B cell (primary cell): ENCODE measurements at regions not wholly inside any gene's neighbourhood (a gene's known extent, or its start where the extent isn't known, plus 50 kb on each side); places are given as distances from the start of the nearest gene placed in this dataset.

Experiments
- ATAC-seq: fragments of 200-7000 bp; cut with Tn5 transposase; one replicate; pipeline ENCODE4 v1.10.0; 2021; ENCODE audit warnings: low read depth, mild to moderate bottlenecking, moderate number of reproducible peaks, moderate library complexity
- CTCF ChIA-PET: fragments of 350-600 bp; sonication (Branson Sonifier 250); formaldehyde crosslinking; loops from one replicate; lab custom pipeline; 2021; ENCODE audit warnings: antibody characterized with exemption, inconsistent platforms; lab: Charles Lee
- POLR2A ChIA-PET: fragments of 350-600 bp; sonication (Branson Sonifier 250); formaldehyde crosslinking; loops from one replicate; lab custom pipeline; 2021; ENCODE audit warnings: antibody characterized with exemption; lab: Charles Lee
- DNase-seq: peaks from one replicate; pipeline ENCODE4 v3.0.0; 2013
- H2AFZ ChIP-seq: 2 replicates; pipeline ENCODE4 v1.6.1; 2012; ENCODE audit warnings: mild to moderate bottlenecking, low read depth, low read length; ENCODE audit not compliant: insufficient read depth, poor library complexity, severe bottlenecking
- H3K27ac ChIP-seq, 2 donors: 1 replicate in 1 of 2; 2 replicates in 1 of 2; pipeline ENCODE4 v1.5.1; 2012 to 2013; ENCODE audit warnings: low read length in 2 of 2, mild to moderate bottlenecking in 2 of 2, moderate library complexity in 1 of 2
- H3K27me3 ChIP-seq, 4 experiments: fragments of 200-600 bp in 1 of 4; sonication (generic) in 1 of 4; replicated peaks in 1 of 4; 1 replicate in 2 of 4; 2 replicates in 2 of 4; pipeline versions ENCODE4 v1.6.1 to v1.7.0; 2013 to 2016; ENCODE audit warnings: low read length in 3 of 4, mild to moderate bottlenecking in 2 of 4, mixed read lengths in 1 of 4, moderate library complexity in 1 of 4; ENCODE audit not compliant: insufficient read depth in 4 of 4, control insufficient read depth in 3 of 4; ENCODE audit errors: control extremely low read depth in 1 of 4
- H3K36me3 ChIP-seq, 2 experiments: replicated peaks in 1 of 2; 1 replicate in 1 of 2; 2 replicates in 1 of 2; pipeline versions ENCODE4 v1.6.1 to v1.7.1; 2013; ENCODE audit warnings: low read length in 1 of 2; ENCODE audit not compliant: insufficient read depth in 2 of 2, control insufficient read depth in 1 of 2; ENCODE audit errors: control extremely low read depth in 1 of 2, extremely low read depth in 1 of 2
- H3K4me1 ChIP-seq, 2 donors: fragments of 200-600 bp in 1 of 2; sonication (generic) in 1 of 2; 1 replicate in 1 of 2; 2 replicates in 1 of 2; pipeline versions ENCODE4 v1.5.1 to v1.6.1; 2013 to 2017; ENCODE audit warnings: low read length in 2 of 2; ENCODE audit not compliant: control insufficient read depth in 2 of 2, insufficient read depth in 2 of 2
- H3K4me2 ChIP-seq: replicated peaks from 2 replicates; pipeline ENCODE3; 2012; ENCODE audit warnings: mild to moderate bottlenecking, low read depth, low read length; ENCODE audit not compliant: poor library complexity, severe bottlenecking
- H3K4me3 ChIP-seq, 5 experiments: fragments of 200-600 bp in 1 of 5; sonication (generic) in 1 of 5; 1 replicate in 3 of 5; 2 replicates in 2 of 5; pipeline versions ENCODE4 v1.5.1 to v1.7.0; 2011 to 2016; ENCODE audit warnings: low read length in 4 of 5, mild to moderate bottlenecking in 4 of 5, low read depth in 2 of 5, control low read depth in 1 of 5, moderate library complexity in 1 of 5; ENCODE audit not compliant: insufficient read depth in 1 of 5; ENCODE audit errors: control extremely low read depth in 1 of 5, extremely low read depth in 1 of 5
- H3K79me2 ChIP-seq: fragments of 200-600 bp; sonication (generic); one replicate; pipeline ENCODE4 v1.6.0; 2016; ENCODE audit warnings: low read length; ENCODE audit not compliant: control insufficient read depth, insufficient read depth
- H3K9ac ChIP-seq: fragments of 200-600 bp; sonication (generic); 2 replicates; pipeline ENCODE4 v1.6.1; 2017; ENCODE audit warnings: mild to moderate bottlenecking, low read length, moderate library complexity
- H3K9me3 ChIP-seq, 3 donors: one replicate each; pipeline versions ENCODE4 v1.6.1 to v1.7.1; 2013; ENCODE audit warnings: low read length in 2 of 3; ENCODE audit not compliant: control insufficient read depth in 2 of 3, insufficient read depth in 1 of 3; ENCODE audit errors: control extremely low read depth in 1 of 3
- H4K20me1 ChIP-seq: 2 replicates; pipeline ENCODE4 v1.6.0; 2012; ENCODE audit warnings: mild to moderate bottlenecking, low read length; ENCODE audit not compliant: insufficient read depth, control insufficient read depth, poor library complexity, severe bottlenecking
- H3K27ac Mint-ChIP-seq: one replicate; pipeline ENCODE4 v1.8.0; 2021; ENCODE audit warnings: mixed read lengths
- H3K27me3 Mint-ChIP-seq: one replicate; pipeline ENCODE4 v1.8.0; 2021; ENCODE audit warnings: mixed read lengths
- H3K4me1 Mint-ChIP-seq: one replicate; pipeline ENCODE4 v1.8.0; 2021; ENCODE audit warnings: mixed read lengths
- H3K4me3 Mint-ChIP-seq: one replicate; pipeline ENCODE4 v1.8.0; 2021; ENCODE audit warnings: mixed read lengths
- H3K9me3 Mint-ChIP-seq: one replicate; pipeline ENCODE4 v1.8.0; 2022; ENCODE audit warnings: mixed read lengths; ENCODE audit not compliant: insufficient read depth
- CTCF ChIP-seq: fragments of 200-600 bp; IDR thresholded peaks from one replicate; pipeline ENCODE4 v1.8.0; 2022; ENCODE audit warnings: antibody characterized with exemption, mild to moderate bottlenecking
- EZH2 ChIP-seq: IDR thresholded peaks from 2 replicates; pipeline ENCODE4 v1.6.1; 2012; ENCODE audit warnings: borderline replicate concordance, low read depth, mild to moderate bottlenecking, moderate library complexity, low read length; ENCODE audit not compliant: insufficient read depth, poor library complexity, severe bottlenecking
- WGBS: methylation state at CpG from one replicate; pipeline ENCODE4 v1.1.5; 2013; ENCODE audit warnings: missing lambda C conversion rate; ENCODE audit not compliant: insufficient coverage; 5-methylcytosine and 5-hydroxymethylcytosine counted together
- intact Hi-C: fragments of 100-400 bp; cut with micrococcal nuclease; formaldehyde crosslinking; loops from one replicate; pipeline ENCODE4 v1.10.0; 2022

- Histone ChIP-seq H4K20me1 (no peaks in the 10 kb centered on the region), H3K4me3 (no peak overlapping the region), H3K4me1 (no peaks in the 10 kb centered on the region), H3K27me3 (no peaks in the 10 kb centered on the region), H3K27ac (no peak overlapping the region), H3K9ac (no peak overlapping the region), H3K9me3 (peaks cover 0 to 7% (median 4%) of the 10 kb centered on the region in 3 donors), H3K36me3 (no peaks in the 10 kb centered on the region), H3K79me2 (no peaks in the 10 kb centered on the region), H3K4me2 (no peak overlapping the region), H2AFZ (no peak overlapping the region)
- TF ChIP-seq CTCF (no peak), EZH2 (no peak)
- Mint-ChIP-seq H3K27me3 (no peaks in the 10 kb centered on the region), H3K9me3 (peaks cover 4% of the 10 kb centered on the region), H3K27ac (no peak overlapping the region), H3K4me3 (no peak overlapping the region), H3K4me1 (no peaks in the 10 kb centered on the region)
- DNase-seq: no peak
- intact Hi-C loops: no loop called here
- ChIA-PET CTCF (no interaction called here), POLR2A (no interaction called here)
- WGBS: no CpG with 5 or more reads among the region's 1 CpG
- no peak for ATAC-seq
These were observed 69.9 kb upstream of the PSME4 start for GRCh38 chr2:54040685-54041084.

- peaks cover 4% of the 10 kb centered on the region for H3K9me3 Mint-ChIP-seq
- Histone ChIP-seq H2AFZ (no peak overlapping the region), H3K36me3 (no peaks in the 10 kb centered on the region), H4K20me1 (no peaks in the 10 kb centered on the region), H3K27me3 (no peaks in the 10 kb centered on the region), H3K9ac (no peak overlapping the region), H3K4me1 (no peaks in the 10 kb centered on the region), H3K9me3 (peaks cover 0 to 3% (median 3%) of the 10 kb centered on the region in 3 donors), H3K4me2 (no peak overlapping the region), H3K4me3 (no peak overlapping the region), H3K79me2 (no peaks in the 10 kb centered on the region), H3K27ac (no peak overlapping the region)
- no peak overlapping the region for H3K4me3 Mint-ChIP-seq
- TF ChIP-seq CTCF (no peak), EZH2 (no peak)
- ChIA-PET CTCF (no interaction called here), POLR2A (no interaction called here)
- no peaks in the 10 kb centered on the region for H3K27me3 Mint-ChIP-seq
- intact Hi-C loops: no loop called here
- DNase-seq: no peak
- H3K27ac Mint-ChIP-seq: no peak overlapping the region
- H3K4me1 Mint-ChIP-seq: no peaks in the 10 kb centered on the region
- no peak for ATAC-seq
- 95% methylated on average over 2 of the region's 2 CpGs for WGBS
These were observed 69.5 kb upstream of the PSME4 start for GRCh38 chr2:54040250-54040649.
